NCI-H146 (cell line): ENCODE measurements at regions not wholly inside any gene's neighbourhood (a gene's known extent, or its start where the extent isn't known, plus 50 kb on each side); places are given as distances from the start of the nearest gene placed in this dataset.

Experiments
- DNase-seq: peaks from one replicate; lab custom pipeline; 2025; lab: John Stamatoyannopoulos, UW

DNA sequence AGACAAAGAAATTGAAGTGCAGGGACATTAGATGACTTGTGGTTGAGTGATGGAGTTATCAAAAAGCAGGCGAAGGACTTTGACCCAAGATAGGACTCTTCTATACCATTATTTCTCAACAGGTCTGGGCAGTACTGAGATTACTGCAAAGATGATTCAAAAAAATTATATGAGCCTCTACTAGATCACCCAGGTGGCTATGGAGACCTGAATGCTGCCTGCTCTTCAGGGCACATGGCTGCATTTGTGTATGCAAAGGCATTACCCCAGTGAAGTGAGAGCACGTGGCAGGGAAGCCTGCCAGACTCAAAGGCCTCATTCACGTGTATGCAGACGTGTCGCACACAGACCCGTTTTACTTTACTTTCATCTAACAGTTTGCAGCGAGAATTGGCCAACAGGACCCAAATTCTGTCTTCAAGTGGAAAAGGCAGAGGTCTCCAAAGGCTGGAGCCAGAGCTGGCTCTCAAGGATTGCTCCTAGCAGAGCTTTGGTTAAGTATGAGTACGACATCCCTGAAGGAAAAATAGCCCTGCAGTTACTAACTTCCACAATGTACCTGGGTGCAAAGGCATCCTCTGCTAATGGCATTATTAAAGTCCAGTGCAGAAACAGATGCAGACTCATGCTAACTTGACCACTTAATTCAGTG lies 113.8 kb upstream of the ARMC2 start:
- no peak for DNase-seq

DNA sequence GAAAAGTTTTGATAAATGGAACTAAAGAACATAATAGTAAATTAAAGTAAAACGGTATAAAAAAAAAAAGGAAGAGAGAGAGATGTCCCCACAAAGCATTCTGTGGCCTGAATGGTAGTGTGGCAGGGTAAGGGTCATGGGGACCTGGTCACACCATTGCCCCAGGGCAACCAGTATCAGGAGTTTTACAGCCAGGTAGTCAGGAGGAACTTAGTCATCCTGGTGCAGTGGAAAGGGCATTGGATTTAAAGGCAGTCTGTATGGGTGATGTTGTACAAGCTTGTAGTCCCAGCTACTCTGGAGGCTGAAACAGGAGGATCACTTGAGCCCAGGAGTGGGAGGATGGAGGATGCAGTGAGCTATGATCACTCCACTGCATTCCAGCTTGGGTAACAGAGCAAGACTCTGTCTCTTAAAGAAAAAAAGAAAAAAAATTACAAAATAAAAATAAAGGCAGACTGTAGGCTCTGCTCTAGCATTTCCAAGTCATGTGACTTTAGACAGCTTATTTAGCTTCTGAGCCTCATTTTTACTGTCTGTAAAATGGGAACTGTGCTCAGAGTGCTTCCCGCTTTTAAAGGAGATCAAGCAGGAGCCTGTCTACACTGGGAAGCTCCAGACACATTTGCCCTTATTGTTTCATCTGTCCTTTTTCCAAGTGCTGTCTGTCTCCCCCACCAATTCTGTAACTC lies 112.8 kb upstream of the ARMC2 start:
- DNase-seq: no peak

DNA sequence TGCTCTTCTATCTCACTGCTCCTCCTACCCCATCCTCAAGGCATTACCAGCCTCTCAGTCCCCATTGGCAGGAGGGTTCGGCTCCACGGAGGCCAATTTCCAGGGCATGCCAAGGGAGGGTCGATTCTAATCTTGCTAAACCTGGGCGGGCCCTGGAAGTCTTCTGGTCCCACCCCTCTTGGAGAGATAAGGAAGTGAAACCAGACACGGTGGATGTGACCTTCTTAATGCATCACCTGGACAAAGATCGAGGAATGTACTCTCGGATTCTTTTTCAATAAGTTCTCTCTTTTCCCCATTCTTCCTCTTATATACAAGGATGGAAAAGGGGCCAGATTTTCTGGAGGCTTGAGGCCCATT lies 112.2 kb upstream of the ARMC2 start:
- DNase-seq: no peak

DNA sequence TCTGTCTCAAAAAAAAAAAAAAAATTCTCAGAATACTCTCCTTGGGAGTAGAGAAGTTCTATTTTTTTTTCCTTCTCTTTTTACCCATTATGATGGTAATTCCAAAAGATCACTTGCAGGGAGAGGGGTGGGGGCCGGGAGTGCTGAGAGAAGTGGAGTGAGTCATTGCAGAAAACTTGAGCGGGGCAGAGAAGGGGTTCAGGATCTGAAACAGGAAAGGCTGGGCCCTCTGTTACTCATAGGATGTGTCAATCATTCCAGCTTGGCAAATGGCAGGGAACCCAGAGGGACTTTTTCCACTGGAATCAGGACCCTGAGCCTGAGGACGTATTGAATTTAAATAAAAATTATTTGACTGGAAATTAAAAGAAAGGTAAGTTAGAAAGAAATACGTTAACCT lies 111.4 kb upstream of the ARMC2 start:
- no peak for DNase-seq

DNA sequence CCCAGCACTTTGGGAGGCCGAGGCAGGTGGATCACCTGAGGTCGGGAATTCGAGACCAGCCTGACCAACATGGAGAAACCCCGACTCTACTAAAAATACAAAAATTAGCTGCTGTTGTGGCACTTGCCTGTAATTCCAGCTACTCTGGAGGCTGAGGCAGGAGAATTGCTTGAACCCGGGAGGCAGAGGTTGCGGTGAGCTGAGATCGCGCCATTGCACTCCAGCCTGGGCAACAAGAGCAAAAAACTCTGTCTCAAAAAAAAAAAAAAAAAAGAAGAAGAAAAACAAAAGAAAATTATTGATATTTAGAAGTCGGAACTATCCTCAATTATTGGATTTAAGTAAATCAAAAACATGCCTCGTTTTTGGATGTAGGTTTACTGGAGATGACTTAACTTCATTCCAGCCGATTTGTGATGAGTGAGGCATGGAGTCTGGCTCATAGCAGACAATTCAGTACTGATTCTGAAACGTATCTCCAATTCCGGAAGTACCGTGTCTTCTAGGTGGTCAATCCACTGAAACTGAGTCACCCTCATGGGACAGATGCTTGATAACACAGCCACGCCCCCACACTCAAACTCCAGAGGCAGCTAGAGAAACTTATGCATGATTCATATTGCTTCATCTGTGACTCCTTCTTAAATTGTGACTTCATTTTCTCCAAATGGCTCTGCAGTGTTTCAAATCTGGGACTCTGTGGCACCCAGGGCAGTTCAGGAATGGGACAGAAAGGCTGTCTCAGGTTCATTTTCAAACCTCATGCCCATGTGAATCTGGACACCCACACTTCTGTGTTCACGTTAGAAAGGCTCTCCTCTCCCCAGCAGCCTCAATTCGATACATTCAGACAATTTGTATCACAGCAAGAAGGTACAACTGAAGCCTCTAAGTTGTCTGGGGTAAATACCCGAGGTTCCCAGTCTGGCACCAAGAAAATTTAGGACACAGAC lies 110.4 kb upstream of the ARMC2 start:
- DNase-seq: no peak

DNA sequence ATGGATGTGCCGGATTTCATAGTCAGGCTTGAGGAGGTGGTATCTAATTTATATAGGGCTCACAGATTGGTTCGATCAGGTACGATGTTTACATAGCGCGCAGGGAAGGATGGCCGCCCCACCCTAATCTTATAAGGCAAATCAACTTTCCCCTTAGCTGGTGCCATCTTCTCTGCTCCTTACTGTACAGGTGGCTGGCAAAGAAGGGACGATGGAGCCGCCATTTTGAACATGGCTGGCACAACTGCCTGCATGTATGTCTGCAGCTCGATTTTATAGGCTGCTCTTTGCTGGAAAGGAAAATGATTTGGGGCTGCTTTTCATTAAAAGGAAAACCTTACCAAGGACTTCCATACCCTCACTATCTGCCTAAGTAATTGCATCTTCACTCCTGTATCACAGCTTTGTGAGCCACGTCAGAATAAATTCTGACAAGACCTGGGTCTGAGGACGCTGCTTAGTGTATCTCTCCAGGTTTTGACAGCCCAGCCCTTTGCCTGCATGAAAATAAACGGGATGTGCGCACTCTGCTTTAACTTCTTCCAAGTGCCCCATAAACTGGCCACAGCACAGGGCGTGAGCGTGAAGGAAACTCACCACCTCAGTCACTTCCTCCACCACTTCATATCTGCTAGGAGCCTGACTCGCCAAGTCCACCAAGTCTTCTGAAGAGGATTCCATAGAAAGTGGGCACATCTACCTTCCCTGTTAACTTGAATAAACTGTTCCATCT lies 109.4 kb upstream of the ARMC2 start:
- no peak for DNase-seq

DNA sequence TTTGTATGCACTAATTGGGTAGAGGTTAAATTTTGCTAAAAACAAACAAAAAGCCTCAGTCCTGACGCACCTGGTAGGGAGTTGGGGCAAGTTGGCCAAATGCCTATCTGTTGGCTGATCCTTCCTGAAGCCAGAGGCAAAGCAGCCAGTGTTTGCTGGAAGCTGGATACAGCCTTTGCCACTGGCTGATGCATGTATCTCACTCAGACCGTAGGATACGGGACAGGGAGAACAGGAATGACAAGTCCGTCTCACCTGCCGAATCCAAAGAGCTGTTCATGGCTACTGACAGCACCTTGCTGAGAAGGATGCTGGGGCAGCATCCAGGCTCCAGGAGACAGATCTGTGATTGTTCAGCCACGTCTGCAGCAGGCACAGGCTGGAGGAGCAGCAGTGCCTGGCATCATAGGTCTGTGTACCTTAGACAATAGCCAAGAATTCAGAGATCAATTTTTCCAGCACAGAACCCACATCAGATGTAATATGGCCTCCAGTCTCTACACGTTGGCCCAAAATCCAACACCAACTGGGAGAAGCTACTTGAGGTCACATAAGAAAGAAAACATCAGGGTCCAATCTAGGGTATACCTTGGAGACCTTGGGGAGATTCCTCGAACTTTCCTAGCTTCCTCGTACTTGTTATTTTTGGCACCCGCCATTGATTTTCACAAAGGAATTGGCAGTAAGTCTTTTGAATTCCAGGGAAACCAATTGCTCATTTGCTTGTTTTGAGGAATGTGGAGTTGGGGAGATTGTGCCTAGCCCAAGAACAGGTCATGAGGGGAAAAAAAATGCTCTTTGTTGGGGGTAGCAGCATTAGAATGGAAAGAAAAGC lies 108.5 kb upstream of the ARMC2 start:
- DNase-seq: peak; percentile 21

DNA sequence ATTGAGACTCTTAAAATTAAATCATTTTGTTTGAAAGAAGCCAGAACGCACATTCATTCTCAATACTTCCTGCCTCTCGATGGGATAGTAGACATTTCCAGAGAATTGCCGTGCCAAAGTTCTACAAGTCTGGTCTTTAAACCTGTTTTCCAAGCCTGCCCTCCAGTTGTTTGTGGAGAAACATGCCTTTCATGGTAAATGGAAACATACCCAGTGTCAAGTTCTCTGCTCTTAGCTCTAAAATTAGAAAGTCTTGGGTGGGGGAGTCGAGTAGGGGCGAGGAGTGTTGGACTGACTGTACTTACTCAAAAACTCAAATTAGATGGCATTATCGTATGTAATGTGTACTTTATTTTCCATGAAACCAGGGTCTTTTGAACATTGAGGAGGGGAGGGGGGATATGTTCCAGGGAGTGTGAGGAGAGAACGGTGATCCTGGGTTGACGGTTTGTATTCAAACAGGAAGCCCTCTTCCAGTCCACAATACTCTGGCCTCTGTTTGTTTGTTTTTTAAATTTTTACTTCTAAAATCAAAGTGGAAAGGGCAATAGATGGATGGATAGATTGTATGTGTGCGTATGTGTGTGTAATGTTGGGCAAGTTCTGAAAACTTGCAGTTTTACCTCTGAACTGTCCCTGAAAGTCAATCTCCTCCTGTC lies 106.8 kb upstream of the ARMC2 start:
- no peak for DNase-seq

DNA sequence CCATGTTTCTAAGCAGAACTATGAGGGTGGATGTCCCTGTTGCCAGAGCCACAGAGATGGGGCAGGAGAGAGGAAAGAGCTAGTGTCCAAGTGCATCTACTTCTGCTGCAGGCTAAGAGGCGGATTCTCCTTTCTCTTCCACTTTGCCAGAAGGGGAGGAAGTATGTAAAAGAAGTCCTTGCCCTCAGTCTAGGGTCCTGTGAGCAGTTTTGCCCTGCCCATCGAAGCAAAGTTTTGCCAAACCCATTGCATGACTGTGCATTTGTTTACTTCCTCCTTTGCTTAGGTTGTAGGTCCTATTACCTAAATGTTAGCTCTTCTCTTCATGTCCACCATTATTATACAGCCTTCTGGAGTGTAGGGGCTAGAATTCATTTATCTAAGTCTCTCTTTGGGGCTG lies 106.2 kb upstream of the ARMC2 start:
- DNase-seq: no peak

DNA sequence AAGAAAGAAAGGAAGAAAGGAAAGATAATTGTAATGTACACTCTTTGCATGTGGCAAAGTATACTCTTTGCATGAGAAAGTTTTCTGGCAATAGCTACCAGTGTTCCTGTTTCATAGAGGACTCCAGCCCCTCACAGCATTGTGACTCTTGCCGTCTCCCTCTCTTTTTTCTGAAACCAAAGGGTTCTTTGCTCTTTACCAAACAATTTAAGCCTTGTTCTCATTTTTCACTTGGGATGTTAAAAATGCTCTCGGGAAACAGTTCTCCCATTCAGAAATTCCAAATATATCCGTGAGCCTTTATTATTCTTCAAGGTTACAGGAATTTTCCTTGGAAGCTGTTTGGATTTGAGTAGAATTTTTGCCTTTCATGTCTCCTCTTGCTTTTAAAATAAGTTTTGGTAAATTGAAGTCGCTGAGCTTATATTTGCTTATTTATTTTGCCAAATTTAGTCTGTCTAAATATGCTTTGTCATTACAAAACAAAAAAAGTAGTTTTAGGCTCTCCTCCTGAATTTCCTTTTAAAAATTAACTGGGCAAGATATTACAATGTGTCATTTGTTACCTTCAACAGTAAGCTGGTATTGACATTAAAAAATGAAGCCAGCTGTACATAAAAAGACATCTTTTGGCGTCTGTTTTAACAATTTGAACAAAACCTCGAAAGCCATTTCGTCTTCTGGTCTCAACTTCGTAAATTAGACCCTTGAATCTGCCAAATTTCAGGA lies 103.8 kb upstream of the ARMC2 start:
- no peak for DNase-seq

DNA sequence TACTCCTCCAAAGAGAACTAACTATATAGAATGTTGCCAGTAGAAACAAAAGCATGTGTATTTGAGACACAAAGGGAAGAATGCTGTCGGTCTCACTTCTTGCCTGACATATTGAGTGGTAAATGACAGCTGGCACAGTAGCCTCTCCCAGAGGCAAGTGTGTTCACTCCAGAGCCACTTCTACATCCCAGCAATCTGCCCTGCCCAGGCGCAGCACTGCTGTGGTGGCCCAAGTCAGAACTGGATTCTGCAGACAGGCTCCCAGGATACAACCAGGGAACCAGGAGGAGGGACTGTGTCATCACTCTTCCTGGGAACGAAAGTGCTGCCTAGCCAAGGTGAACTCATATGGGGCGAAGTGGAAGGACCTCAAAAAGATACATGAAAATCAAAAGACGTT lies 103.2 kb upstream of the ARMC2 start:
- DNase-seq: no peak

DNA sequence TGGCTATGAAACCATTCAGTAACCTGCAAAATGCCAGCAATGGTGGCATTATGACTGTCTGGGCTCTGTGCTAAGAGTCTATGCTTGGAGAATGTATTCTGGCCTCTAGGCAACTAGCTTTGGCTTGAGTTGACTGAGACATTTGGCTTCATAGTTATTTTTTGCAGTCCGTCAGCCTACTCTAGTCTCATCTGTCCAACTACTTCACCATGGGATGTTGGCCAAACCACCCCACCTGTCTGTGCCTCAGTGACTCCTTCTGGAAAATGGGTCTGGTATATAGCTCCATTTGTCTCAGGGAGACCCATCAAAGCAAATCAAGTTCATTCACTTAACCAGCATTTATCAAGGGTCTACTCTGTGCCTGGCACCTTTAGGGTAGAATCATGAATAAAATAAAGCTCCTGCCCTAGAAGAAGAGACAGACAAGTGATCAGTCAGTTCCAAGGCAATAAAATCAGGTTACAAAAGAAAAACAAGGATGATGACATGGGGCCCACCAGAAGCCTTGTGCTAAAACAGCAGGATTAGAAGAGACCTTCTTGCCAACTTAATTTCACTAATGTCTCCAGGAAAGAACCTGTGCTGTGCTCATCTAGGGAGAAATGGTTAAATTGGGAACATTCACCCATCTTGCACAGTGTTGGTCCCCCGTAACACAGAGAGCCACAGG lies 102.4 kb upstream of the ARMC2 start:
- DNase-seq: no peak

DNA sequence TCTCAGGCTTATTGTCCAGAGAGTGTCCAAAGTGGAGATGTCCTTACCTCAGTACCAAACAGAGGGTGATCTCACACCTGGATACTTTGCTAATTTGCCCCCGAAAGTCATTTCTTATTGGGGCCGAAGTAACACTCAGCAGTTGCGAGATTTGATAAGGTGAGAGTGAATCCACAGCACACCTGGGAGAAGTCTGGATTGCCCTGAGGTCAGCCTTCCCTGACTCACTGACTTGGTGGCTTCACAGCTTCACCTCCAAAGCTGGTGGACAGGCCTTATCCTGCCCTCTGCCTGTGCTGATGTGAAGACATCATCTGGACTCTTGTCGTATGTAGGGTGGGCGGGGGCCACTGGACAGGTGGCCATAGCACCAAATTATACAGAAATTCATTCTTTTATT lies 101.9 kb upstream of the ARMC2 start:
- no peak for DNase-seq

DNA sequence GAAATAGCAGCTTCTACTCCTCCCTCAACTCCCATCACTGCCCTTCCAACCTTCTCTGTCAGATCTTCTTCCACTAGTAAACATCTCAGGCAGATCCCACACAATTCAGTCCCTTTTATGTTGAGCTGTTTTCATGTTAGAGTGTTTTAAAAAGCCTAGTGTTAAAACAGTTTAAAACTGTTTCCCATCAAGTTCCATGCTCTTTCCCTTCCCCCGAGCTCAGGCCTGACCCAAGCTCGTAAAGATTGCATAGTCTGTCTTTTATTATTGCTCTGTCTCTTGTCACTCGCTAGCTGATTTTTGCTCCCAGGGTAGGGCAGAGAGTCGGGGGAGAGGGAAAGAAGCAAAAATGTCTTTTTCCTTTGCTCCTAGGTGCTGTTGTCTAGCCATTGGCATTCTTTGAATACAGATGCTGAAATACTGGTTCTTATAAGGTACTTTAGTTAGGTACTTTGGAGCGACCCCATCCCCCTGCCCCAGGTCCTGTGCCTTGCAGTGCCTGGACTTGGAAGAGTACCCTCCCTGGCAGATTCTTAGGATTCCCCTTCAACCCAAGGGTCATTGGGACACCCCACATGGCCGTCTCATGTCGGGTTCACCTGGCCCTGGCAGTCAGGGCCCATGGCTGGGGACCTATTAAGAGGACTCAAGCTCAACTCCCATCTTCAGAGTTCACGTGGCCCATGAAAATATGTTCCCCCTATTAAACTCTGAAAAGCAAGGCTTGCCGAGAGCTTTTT lies 101.2 kb upstream of the ARMC2 start:
- no peak for DNase-seq

DNA sequence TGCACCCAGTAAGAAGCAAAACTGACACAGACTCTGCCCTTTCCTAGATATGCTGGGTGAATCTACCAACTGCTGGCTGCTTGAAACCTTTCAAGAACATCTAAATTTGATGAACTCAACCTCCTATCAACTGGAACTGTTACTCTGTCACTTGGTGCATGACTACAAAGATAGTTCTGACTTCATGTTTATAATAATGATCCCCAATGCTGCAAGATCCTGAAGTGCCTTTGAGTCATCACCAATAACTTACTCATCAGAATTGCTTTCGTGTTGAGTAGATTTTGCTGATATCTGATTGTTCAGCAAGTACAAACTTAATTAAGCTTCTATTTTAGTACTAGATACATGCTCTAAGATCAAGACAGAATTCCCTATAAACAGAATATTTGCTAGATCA lies 100.2 kb upstream of the ARMC2 start:
- no peak for DNase-seq

DNA sequence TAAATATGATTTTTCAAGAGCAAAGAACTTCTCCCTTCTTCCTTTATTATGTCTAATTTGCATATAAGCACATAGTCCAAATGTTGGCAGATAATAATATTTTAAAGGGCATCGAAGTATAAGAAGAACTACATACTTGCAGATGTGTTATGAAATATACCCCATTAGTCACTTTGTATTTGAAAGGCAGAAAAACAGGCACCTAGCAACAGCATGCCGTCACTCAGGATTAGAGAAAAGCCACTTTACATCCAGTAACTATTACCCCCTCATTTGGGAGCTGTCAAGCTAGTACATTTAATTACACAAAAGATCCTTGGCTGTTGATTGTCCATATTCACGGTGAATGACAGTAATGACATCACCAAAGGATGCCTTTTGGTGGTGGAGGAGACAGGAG lies 99.3 kb upstream of the ARMC2 start:
- DNase-seq: no peak

DNA sequence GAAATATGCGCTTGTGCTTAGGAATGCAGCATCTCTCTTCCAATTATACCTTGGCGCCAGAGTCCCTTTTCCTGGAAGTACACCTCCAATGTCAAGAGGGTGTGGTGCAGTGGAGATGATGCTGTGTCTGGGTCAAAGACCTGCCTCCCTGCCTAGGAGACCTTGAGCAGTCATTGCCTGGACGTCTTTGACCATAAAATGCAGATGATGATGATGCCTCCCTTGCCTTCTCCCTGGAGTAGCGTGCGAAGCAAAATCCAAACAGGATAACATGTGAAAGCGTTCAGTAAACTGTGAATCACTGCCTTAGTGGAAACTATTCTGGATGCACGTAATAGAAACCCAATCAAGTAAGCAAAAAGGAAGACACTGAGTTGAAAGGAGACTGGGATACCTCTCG lies 97.4 kb upstream of the ARMC2 start:
- DNase-seq: no peak

DNA sequence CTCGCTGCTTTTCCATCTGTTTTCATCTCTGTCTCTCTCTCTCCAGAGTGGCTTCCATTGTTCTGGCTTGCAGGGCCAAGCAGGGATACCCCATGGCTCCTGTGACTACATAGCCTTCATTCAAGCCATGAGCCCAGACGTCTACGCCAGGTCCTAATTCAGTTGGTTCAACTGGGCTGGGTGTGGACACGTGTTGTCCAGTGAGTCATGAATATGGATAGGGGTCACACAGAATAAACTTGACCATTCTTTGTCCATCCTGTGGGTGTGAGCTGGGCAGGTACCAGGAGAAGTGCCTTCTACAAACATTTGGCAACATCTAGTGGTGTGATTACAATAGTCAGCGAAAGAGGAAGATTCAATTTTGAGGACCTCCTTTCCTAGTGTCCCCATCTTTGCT lies 96.9 kb upstream of the ARMC2 start:
- DNase-seq: no peak
